SK-N-SH (cell line): ENCODE measurements at regions not wholly inside any gene's neighbourhood (a gene's known extent, or its start where the extent isn't known, plus 50 kb on each side); places are given as distances from the start of the nearest gene placed in this dataset.

Experiments used
- CTCF ChIA-PET: fragments of 300-600, 350-600 bp; formaldehyde crosslinking; extraction: SDS; loops from one replicate; lab custom pipeline; 2021; lab: Yijun Ruan, JAX
- POLR2A ChIA-PET: fragments of 350-600 bp; sonication (Branson Sonifier 250); formaldehyde crosslinking; extraction: SDS; loops from one replicate; lab custom pipeline; 2020; ENCODE audit warnings: antibody characterized with exemption, inconsistent platforms; lab: Yijun Ruan, JAX
- DNase-seq: peaks from one replicate; pipeline ENCODE4 v3.0.0; 2012
- H2AFZ ChIP-seq: fragments of 200-600 bp; sonication (generic); 2 replicates; pipeline ENCODE4 v1.8.1; 2016; ENCODE audit warnings: antibody characterized with exemption, mild to moderate bottlenecking, low read depth
- H3F3A ChIP-seq: fragments of 200-600 bp; sonication (generic); replicated peaks from 2 replicates; pipeline ENCODE3; 2016; ENCODE audit warnings: antibody characterized with exemption, mild to moderate bottlenecking; ENCODE audit not compliant: insufficient read depth
- H3K27ac ChIP-seq, 2 experiments: fragments of 200-500 bp in 1 of 2; fragments of 200-600 bp in 1 of 2; sonication (Bioruptor generic) in 1 of 2; sonication (generic), shearing (Covaris generic) in 1 of 2; 2 replicates each; pipeline versions ENCODE4 v1.5.1 to v1.6.1; 2014 to 2016; ENCODE audit warnings: low read depth in 2 of 2, inconsistent platforms in 1 of 2, low read length in 1 of 2, mild to moderate bottlenecking in 1 of 2, mixed read lengths in 1 of 2
- H3K27me3 ChIP-seq: fragments of 200-600 bp; sonication (generic), shearing (Covaris generic); 2 replicates; pipeline ENCODE4 v1.6.1; 2016; ENCODE audit warnings: mixed run types; ENCODE audit not compliant: insufficient read depth
- H3K36me3 ChIP-seq, 2 experiments: fragments of 200-500 bp in 1 of 2; fragments of 200-600 bp in 1 of 2; sonication (Bioruptor generic) in 1 of 2; sonication (generic) in 1 of 2; replicated peaks in 1 of 2; 2 replicates each; pipeline versions ENCODE3 to v1.5.1; 2014 to 2016; ENCODE audit warnings: low read length in 1 of 2, mild to moderate bottlenecking in 1 of 2; ENCODE audit not compliant: insufficient read depth in 2 of 2, control insufficient read depth in 1 of 2
- H3K4me1 ChIP-seq, 2 experiments: fragments of 200-500 bp in 1 of 2; fragments of 200-600 bp in 1 of 2; sonication (Bioruptor generic) in 1 of 2; sonication (generic), shearing (Covaris generic) in 1 of 2; 2 replicates each; pipeline versions ENCODE4 v1.5.1 to v1.6.1; 2014 to 2016; ENCODE audit warnings: low read depth in 1 of 2, low read length in 1 of 2, mixed run types in 1 of 2; ENCODE audit not compliant: insufficient read depth in 2 of 2, control insufficient read depth in 1 of 2
- H3K4me2 ChIP-seq: fragments of 200-600 bp; sonication (generic), shearing (Covaris generic); 2 replicates; pipeline ENCODE4 v1.6.1; 2017; ENCODE audit warnings: mixed run types
- H3K4me3 ChIP-seq, 2 experiments: fragments of 200-500 bp in 1 of 2; fragments of 200-600 bp in 1 of 2; sonication (Bioruptor generic) in 1 of 2; sonication (generic), shearing (Covaris generic) in 1 of 2; 2 replicates each; pipeline versions ENCODE4 v1.5.1 to v1.8.1; 2014 to 2016; ENCODE audit warnings: low read depth in 2 of 2, inconsistent platforms in 1 of 2, low read length in 1 of 2, mild to moderate bottlenecking in 1 of 2, mixed read lengths in 1 of 2, moderate library complexity in 1 of 2
- H3K79me2 ChIP-seq: fragments of 200-600 bp; sonication (generic); 2 replicates; pipeline ENCODE4 v1.8.1; 2017; ENCODE audit warnings: mild to moderate bottlenecking; ENCODE audit not compliant: insufficient read depth
- H3K9ac ChIP-seq: fragments of 200-600 bp; sonication (generic); 2 replicates; pipeline ENCODE4 v1.6.1; 2017; ENCODE audit warnings: mixed run types
- H3K9me2 ChIP-seq: fragments of 200-600 bp; sonication (generic); 2 replicates; pipeline ENCODE4 v1.6.1; 2017; ENCODE audit warnings: mixed run types
- H3K9me3 ChIP-seq: fragments of 200-600 bp; sonication (generic); 2 replicates; pipeline ENCODE4 v1.6.1; 2017; ENCODE audit warnings: mixed run types, mild to moderate bottlenecking, moderate library complexity
- H4K20me1 ChIP-seq: fragments of 200-600 bp; sonication (generic); 2 replicates; pipeline ENCODE4 v1.6.1; 2017; ENCODE audit warnings: mild to moderate bottlenecking, mixed run types; ENCODE audit not compliant: insufficient read depth
- CTCF ChIP-seq: fragments of 200-600 bp; sonication (generic); IDR thresholded peaks from 2 replicates; pipeline ENCODE4 v1.6.1; 2017; ENCODE audit warnings: antibody characterized with exemption, mild to moderate bottlenecking, moderate library complexity
- ELF1 ChIP-seq: IDR thresholded peaks from 2 replicates; pipeline ENCODE4 v1.4.0; 2012
- EP300 ChIP-seq, 2 experiments: IDR thresholded peaks; 2 replicates each; pipeline versions ENCODE4 v1.4.0 to v1.6.1; 2012; ENCODE audit warnings: borderline replicate concordance in 1 of 2, low read depth in 1 of 2, low read length in 1 of 2
- EZH2phosphoT487 ChIP-seq: fragments of 200-600 bp; sonication (generic); IDR thresholded peaks from 2 replicates; pipeline ENCODE4 v1.6.1; 2017; ENCODE audit warnings: low read depth, mixed run types, mild to moderate bottlenecking, antibody characterized with exemption, moderate library complexity, borderline replicate concordance
- GABPA ChIP-seq: IDR thresholded peaks from 2 replicates; pipeline ENCODE4 v1.4.0; 2012; ENCODE audit warnings: low read depth, mild to moderate bottlenecking
- IRF3 ChIP-seq: fragments of 150-350 bp; IDR thresholded peaks from 2 replicates; pipeline ENCODE4 v1.6.1; 2016; ENCODE audit warnings: mild to moderate bottlenecking, low read depth, low read length
- JUND ChIP-seq: IDR thresholded peaks from 2 replicates; pipeline ENCODE4 v1.4.0; 2012
- MAX ChIP-seq: IDR thresholded peaks from 2 replicates; pipeline ENCODE4 v1.4.0; 2012; ENCODE audit warnings: low read depth
- MEF2A ChIP-seq: IDR thresholded peaks from 2 replicates; pipeline ENCODE4 v1.4.0; 2012; ENCODE audit warnings: low read depth, borderline replicate concordance
- MXI1 ChIP-seq: IDR thresholded peaks from 2 replicates; pipeline ENCODE4 v1.6.1; 2012; ENCODE audit warnings: mild to moderate bottlenecking, low read depth, low read length, improper control_type of control experiment
- NFIC ChIP-seq: IDR thresholded peaks from 2 replicates; pipeline ENCODE4 v1.4.0; 2012; ENCODE audit warnings: borderline replicate concordance
- PBX3 ChIP-seq: IDR thresholded peaks from 2 replicates; pipeline ENCODE4; 2012
- POLR2AphosphoS5 ChIP-seq: IDR thresholded peaks from 2 replicates; pipeline ENCODE4 v1.6.1; 2012; ENCODE audit warnings: low read depth, low read length
- RAD21 ChIP-seq: IDR thresholded peaks from 2 replicates; pipeline ENCODE4 v1.6.1; 2012; ENCODE audit warnings: mild to moderate bottlenecking, low read length
- RCOR1 ChIP-seq: fragments of 150-350 bp; IDR thresholded peaks from 2 replicates; pipeline ENCODE4 v1.6.1; 2017; ENCODE audit warnings: antibody characterized with exemption, low read length
- REST ChIP-seq: IDR thresholded peaks from 2 replicates; pipeline ENCODE4 v1.6.1; 2012; ENCODE audit warnings: mild to moderate bottlenecking, low read depth, low read length, moderate library complexity
- RFX5 ChIP-seq: IDR thresholded peaks from 2 replicates; pipeline ENCODE4 v1.6.1; 2012; ENCODE audit warnings: mild to moderate bottlenecking, improper control_type of control experiment, low read length
- RXRA ChIP-seq: IDR thresholded peaks from 2 replicates; pipeline ENCODE4 v1.4.0; 2012; ENCODE audit warnings: low read depth, mild to moderate bottlenecking, borderline replicate concordance
- SMC3 ChIP-seq: IDR thresholded peaks from 2 replicates; pipeline ENCODE4 v1.6.1; 2012; ENCODE audit warnings: low read depth, low read length, improper control_type of control experiment
- TAF1 ChIP-seq: IDR thresholded peaks from 2 replicates; pipeline ENCODE4 v1.6.1; 2012; ENCODE audit warnings: low read depth, mild to moderate bottlenecking, low read length, moderate library complexity, borderline replicate concordance
- TEAD4 ChIP-seq: IDR thresholded peaks from 2 replicates; pipeline ENCODE4 v1.4.0; 2012; ENCODE audit warnings: mild to moderate bottlenecking, borderline replicate concordance; ENCODE audit not compliant: insufficient read depth
- USF2 ChIP-seq: fragments of 150-350 bp; IDR thresholded peaks from 2 replicates; pipeline ENCODE4 v1.6.1; 2017; ENCODE audit warnings: antibody characterized with exemption, low read length, low read depth, borderline replicate concordance
- WGBS: methylation state at CpG from one replicate; pipeline ENCODE4 v1.1.6; 2017; ENCODE audit warnings: low lambda C conversion rate; 5-methylcytosine and 5-hydroxymethylcytosine counted together

GRCh38 chrX:26580021-26580420 is 364.1 kb downstream of the MAGEB5 start:
- no peaks in the 10 kb centered on the region for H3K9me3 ChIP-seq
- 0% methylated on average over 1 of the region's 1 CpG for WGBS
- H3K79me2 ChIP-seq, result no peaks in the 10 kb centered on the region
- H3F3A ChIP-seq, result no peaks in the 10 kb centered on the region
- H2AFZ ChIP-seq, result no peak overlapping the region
- H3K27me3 ChIP-seq, result no peaks in the 10 kb centered on the region
- no peaks in the 10 kb centered on the region for H3K36me3 ChIP-seq
- H3K9me2 ChIP-seq, result no peaks in the 10 kb centered on the region
- H4K20me1 ChIP-seq, result no peaks in the 10 kb centered on the region
- no peak overlapping the region for H3K4me3 ChIP-seq
- no peak overlapping the region for H3K4me2 ChIP-seq
- no peaks in the 10 kb centered on the region for H3K4me1 ChIP-seq
- H3K9ac ChIP-seq, result no peak overlapping the region
- no peak for DNase-seq
- ChIA-PET POLR2A (no interaction called here), CTCF (no interaction called here)
- TF ChIP-seq USF2 (no peak), MXI1 (no peak)
- H3K27ac ChIP-seq, result no peak overlapping the region

- POLR2A ChIA-PET, result no interaction called here
- H3K4me2 ChIP-seq, result no peak overlapping the region
- TF ChIP-seq EP300 (IDR thresholded peaks at IDR 0.05; ENCODE audit: borderline replicate concordance in 1 of 2, low read depth in 1 of 2, low read length in 1 of 2) (no peak), ELF1 (no peak), MEF2A (no peak), POLR2AphosphoS5 (no peak), EZH2phosphoT487 (no peak), NFIC (no peak), RFX5 (no peak), JUND (no peak), SMC3 (no peak), IRF3 (no peak), RXRA (no peak), GABPA (no peak), PBX3 (no peak), REST (no peak), MAX (no peak), TAF1 (no peak), CTCF (no peak), TEAD4 (no peak), RAD21 (no peak), RCOR1 (no peak)
Observed at GRCh38 chrX:26574234-26574633, 358.3 kb downstream of the MAGEB5 start.

More at GRCh38 chrX:26574234-26574633, 358.3 kb downstream of the MAGEB5 start:
- Histone ChIP-seq H3F3A (no peaks in the 10 kb centered on the region), H3K27me3 (no peaks in the 10 kb centered on the region), H3K9me3 (no peaks in the 10 kb centered on the region), H3K79me2 (no peaks in the 10 kb centered on the region), H3K36me3 (no peaks in the 10 kb centered on the region), H3K4me1 (no peaks in the 10 kb centered on the region), H3K9me2 (no peaks in the 10 kb centered on the region), H3K4me3 (no peak overlapping the region), H2AFZ (no peak overlapping the region), H4K20me1 (no peaks in the 10 kb centered on the region), H3K27ac (no peak overlapping the region), H3K9ac (no peak overlapping the region)
- CTCF ChIA-PET, result no interaction called here
- no peak for DNase-seq
